ENCODE measurements at regions not wholly inside any gene's neighbourhood (a gene's known extent, or its start where the extent isn't known, plus 50 kb on each side); places are given as distances from the start of the nearest gene placed in this dataset.

DNA sequence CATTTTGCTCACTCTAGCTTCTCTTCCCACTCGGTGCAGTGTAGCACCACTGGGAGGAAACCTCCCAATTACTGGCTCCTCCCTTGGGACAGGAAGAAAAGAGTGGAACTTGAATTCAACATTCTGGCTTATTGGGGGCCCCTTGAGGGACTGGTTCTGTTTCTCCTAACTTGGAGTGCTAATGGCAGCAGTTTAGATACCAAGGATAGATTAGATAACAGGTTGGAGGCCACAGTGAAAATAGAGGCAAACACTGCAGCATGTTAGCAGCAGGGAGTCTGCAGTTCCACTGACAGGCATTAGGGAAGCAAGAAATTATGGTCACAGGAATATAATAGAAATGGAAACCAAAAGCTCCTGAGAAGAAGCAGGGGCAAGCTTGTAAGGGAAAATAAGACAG, 322.0 kb downstream of the ABCC12 start:
- DNase-seq (ENCODE audit: low spot score) (no peak), ATAC-seq (no peak), FAIRE-seq (no peak)
- CTCF ChIA-PET (ENCODE audit: low intra/inter-chr PET ratio, low total read pairs): no interaction called here
- Histone ChIP-seq H3K27ac (ENCODE audit: extremely low read length, insufficient read depth, low read length) (no peak overlapping the region), H2AFZ (ENCODE audit: low read length) (no peak overlapping the region), H4K20me1 (ENCODE audit: insufficient read depth, low read length) (no peaks in the 10 kb centered on the region), H3K36me3 (replicated peaks in 1 of 2; ENCODE audit: control insufficient read depth in 1 of 2, insufficient read depth in 2 of 2, low read length in 2 of 2) (no peaks in the 10 kb centered on the region), H3K9ac (ENCODE audit: insufficient read depth, low read depth, low read length) (no peak overlapping the region), H3K27me3 (ENCODE audit: control insufficient read depth in 1 of 2, insufficient read depth in 2 of 2, low read length in 2 of 2) (no peaks in the 10 kb centered on the region), H3K4me2 (ENCODE audit: low read depth, low read length) (no peak overlapping the region), H3K4me3 (replicated peaks in 1 of 3; ENCODE audit: insufficient read depth in 1 of 3, low read depth in 2 of 3, low read length in 3 of 3) (no peak overlapping the region), H3K9me3 (ENCODE audit: low read length) (peaks cover 22% of the 10 kb centered on the region), H3K4me1 (ENCODE audit: insufficient read depth, low read length) (no peaks in the 10 kb centered on the region), H3K79me2 (ENCODE audit: insufficient read depth, low read length) (no peaks in the 10 kb centered on the region)
- intact Hi-C loops (cut with micrococcal nuclease; ENCODE audit: unreplicated experiment): no loop called here
- POLR2A ChIA-PET: no interaction called here
- in situ Hi-C loops (cut with HindIII; ENCODE audit: extremely low pct_ligation_motif_present, low pct_unique_long_range_greater_than_20kb): no loop called here
- WGBS (ENCODE audit: low lambda C conversion rate): 3% methylated on average over 1 of the region's 1 CpG
- TF ChIP-seq CHD2 (IDR thresholded peaks at IDR 0.05; ENCODE audit: low read depth, low read length) (no peak), FOXO1 (CRISPR knock-in tag; IDR thresholded peaks at IDR 0.05) (no peak), RARA (CRISPR knock-in tag; IDR thresholded peaks at IDR 0.05) (no peak), RORA (CRISPR knock-in tag; IDR thresholded peaks at IDR 0.05) (no peak), UBTF (CRISPR knock-in tag; IDR thresholded peaks at IDR 0.05) (no peak), FIP1L1 (IDR thresholded peaks at IDR 0.05; ENCODE audit: borderline replicate concordance, insufficient read depth, low read depth, low read length) (no peak), ZFP36L1 (CRISPR knock-in tag; IDR thresholded peaks at IDR 0.05) (no peak), MBD4 (IDR thresholded peaks at IDR 0.05; ENCODE audit: borderline replicate concordance, low read length) (no peak), ZNF841 (CRISPR knock-in tag; IDR thresholded peaks at IDR 0.05; ENCODE audit: borderline replicate concordance) (no peak), FOSL2 (CRISPR knock-in tag; IDR thresholded peaks at IDR 0.05) (no peak), ZNF432 (CRISPR knock-in tag; IDR thresholded peaks at IDR 0.05; ENCODE audit: borderline replicate concordance) (no peak), ZBTB1 (CRISPR knock-in tag; IDR thresholded peaks at IDR 0.05; ENCODE audit: borderline replicate concordance) (no peak), ZNF235 (CRISPR knock-in tag; IDR thresholded peaks at IDR 0.05; ENCODE audit: borderline replicate concordance) (no peak), PITX1 (CRISPR knock-in tag; IDR thresholded peaks at IDR 0.05) (no peak), DDIT3 (CRISPR knock-in tag; IDR thresholded peaks at IDR 0.05) (no peak), ZNF33B (CRISPR knock-in tag; IDR thresholded peaks at IDR 0.05) (no peak)
- TF ChIP-seq, protein P1, sequence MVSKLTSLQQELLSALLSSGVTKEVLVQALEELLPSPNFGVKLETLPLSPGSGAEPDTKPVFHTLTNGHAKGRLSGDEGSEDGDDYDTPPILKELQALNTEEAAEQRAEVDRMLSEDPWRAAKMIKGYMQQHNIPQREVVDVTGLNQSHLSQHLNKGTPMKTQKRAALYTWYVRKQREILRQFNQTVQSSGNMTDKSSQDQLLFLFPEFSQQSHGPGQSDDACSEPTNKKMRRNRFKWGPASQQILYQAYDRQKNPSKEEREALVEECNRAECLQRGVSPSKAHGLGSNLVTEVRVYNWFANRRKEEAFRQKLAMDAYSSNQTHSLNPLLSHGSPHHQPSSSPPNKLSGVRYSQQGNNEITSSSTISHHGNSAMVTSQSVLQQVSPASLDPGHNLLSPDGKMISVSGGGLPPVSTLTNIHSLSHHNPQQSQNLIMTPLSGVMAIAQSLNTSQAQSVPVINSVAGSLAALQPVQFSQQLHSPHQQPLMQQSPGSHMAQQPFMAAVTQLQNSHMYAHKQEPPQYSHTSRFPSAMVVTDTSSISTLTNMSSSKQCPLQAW (CRISPR knock-in tag; IDR thresholded peaks at IDR 0.05): no peak
- TF ChIP-seq, protein P2, sequence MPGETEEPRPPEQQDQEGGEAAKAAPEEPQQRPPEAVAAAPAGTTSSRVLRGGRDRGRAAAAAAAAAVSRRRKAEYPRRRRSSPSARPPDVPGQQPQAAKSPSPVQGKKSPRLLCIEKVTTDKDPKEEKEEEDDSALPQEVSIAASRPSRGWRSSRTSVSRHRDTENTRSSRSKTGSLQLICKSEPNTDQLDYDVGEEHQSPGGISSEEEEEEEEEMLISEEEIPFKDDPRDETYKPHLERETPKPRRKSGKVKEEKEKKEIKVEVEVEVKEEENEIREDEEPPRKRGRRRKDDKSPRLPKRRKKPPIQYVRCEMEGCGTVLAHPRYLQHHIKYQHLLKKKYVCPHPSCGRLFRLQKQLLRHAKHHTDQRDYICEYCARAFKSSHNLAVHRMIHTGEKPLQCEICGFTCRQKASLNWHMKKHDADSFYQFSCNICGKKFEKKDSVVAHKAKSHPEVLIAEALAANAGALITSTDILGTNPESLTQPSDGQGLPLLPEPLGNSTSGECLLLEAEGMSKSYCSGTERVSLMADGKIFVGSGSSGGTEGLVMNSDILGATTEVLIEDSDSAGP (CRISPR knock-in tag; IDR thresholded peaks at IDR 0.05; ENCODE audit: borderline replicate concordance): no peak
- BruUV-seq (replicated peaks): no TSS peak
